IMR-90 (cell line): ENCODE measurements at regions not wholly inside any gene's neighbourhood (a gene's known extent, or its start where the extent isn't known, plus 50 kb on each side); places are given as distances from the start of the nearest gene placed in this dataset.

Experiments used
- ATAC-seq: fragments of 200-7000 bp; cut with Tn5 transposase; 2 replicates; pipeline ENCODE4 v1.9.1; 2020; ENCODE audit warnings: low read depth, mild to moderate bottlenecking, moderate library complexity
- BruUV-seq: library from RNA; stranded (reverse); fragments of 400-500 nt; replicated peaks from 2 replicates; lab custom pipeline; 2021; lab: Mats Ljungman, UMichigan
- CTCF ChIA-PET: fragments of 300-600 bp; formaldehyde crosslinking; extraction: SDS; loops from one replicate; lab custom pipeline; 2021; ENCODE audit warnings: antibody characterized with exemption; lab: Yijun Ruan, JAX
- POLR2A ChIA-PET: fragments of 300-600 bp; sonication (Branson Sonifier 250); formaldehyde crosslinking; loops from one replicate; lab custom pipeline; 2022; ENCODE audit warnings: antibody characterized with exemption; ENCODE audit not compliant: unreplicated experiment; lab: Charles Lee
- DNase-seq: peaks from one replicate; pipeline ENCODE4 v3.0.0; 2013
- H2AFZ ChIP-seq: replicated peaks from 2 replicates; pipeline ENCODE3; 2013; ENCODE audit warnings: low read length, mild to moderate bottlenecking; ENCODE audit not compliant: poor library complexity
- H2AK5ac ChIP-seq: 2 replicates; pipeline ENCODE4 v1.6.1; 2013; ENCODE audit warnings: low read depth, low read length, inconsistent platforms
- H2AK9ac ChIP-seq: replicated peaks from 2 replicates; pipeline ENCODE3; 2013; ENCODE audit warnings: mild to moderate bottlenecking, low read depth, low read length, moderate library complexity; ENCODE audit not compliant: poor library complexity
- H2BK120ac ChIP-seq: 2 replicates; pipeline ENCODE4 v1.6.1; 2013; ENCODE audit warnings: low read depth, low read length, inconsistent platforms
- H2BK15ac ChIP-seq: 3 replicates; pipeline ENCODE4 v1.6.1; 2013; ENCODE audit warnings: low read depth, low read length, inconsistent platforms
- H2BK20ac ChIP-seq: 2 replicates; pipeline ENCODE4 v1.6.1; 2013; ENCODE audit warnings: low read depth, mild to moderate bottlenecking, inconsistent platforms, low read length, moderate library complexity
- H2BK5ac ChIP-seq: 2 replicates; pipeline ENCODE4 v1.6.1; 2013; ENCODE audit warnings: mild to moderate bottlenecking, low read depth, low read length, inconsistent platforms; ENCODE audit not compliant: poor library complexity, severe bottlenecking
- H3K14ac ChIP-seq: replicated peaks from 2 replicates; pipeline ENCODE4 v1.6.1; 2013; ENCODE audit warnings: low read depth, low read length, inconsistent platforms
- H3K18ac ChIP-seq: 2 replicates; pipeline ENCODE4 v1.6.1; 2013; ENCODE audit warnings: low read depth, low read length, control low read depth
- H3K23ac ChIP-seq: 2 replicates; pipeline ENCODE4 v1.6.1; 2013; ENCODE audit warnings: low read depth, low read length, inconsistent platforms
- H3K27ac ChIP-seq: 2 replicates; pipeline ENCODE4 v1.5.1; 2013; ENCODE audit warnings: mild to moderate bottlenecking, control low read depth, low read length; ENCODE audit not compliant: insufficient read depth
- H3K27me3 ChIP-seq: 2 replicates; pipeline ENCODE4 v1.6.1; 2013; ENCODE audit warnings: low read length; ENCODE audit not compliant: control insufficient read depth, insufficient read depth
- H3K36me3 ChIP-seq: 2 replicates; pipeline ENCODE4 v1.6.1; 2013; ENCODE audit warnings: low read length, mixed read lengths; ENCODE audit not compliant: control insufficient read depth, insufficient read depth
- H3K4ac ChIP-seq: 2 replicates; pipeline ENCODE4 v1.6.1; 2013; ENCODE audit warnings: low read depth, low read length, inconsistent platforms
- H3K4me1 ChIP-seq: 2 replicates; pipeline ENCODE4 v1.6.1; 2013; ENCODE audit warnings: low read length, mixed read lengths; ENCODE audit not compliant: control insufficient read depth, insufficient read depth
- H3K4me2 ChIP-seq: 2 replicates; pipeline ENCODE4 v1.6.1; 2013; ENCODE audit warnings: low read depth, mild to moderate bottlenecking, control low read depth, low read length, moderate library complexity
- H3K4me3 ChIP-seq: 2 replicates; pipeline ENCODE4 v1.5.1; 2013; ENCODE audit warnings: low read depth, mild to moderate bottlenecking, control low read depth, low read length, moderate library complexity; ENCODE audit not compliant: insufficient read depth
- H3K56ac ChIP-seq: 2 replicates; pipeline ENCODE4 v1.6.1; 2013; ENCODE audit warnings: low read length, inconsistent platforms; ENCODE audit not compliant: insufficient read depth; ENCODE audit errors: extremely low read depth
- H3K79me1 ChIP-seq, 2 experiments: 2 replicates each; pipeline ENCODE4 v1.6.1; 2013; ENCODE audit warnings: low read length in 2 of 2, inconsistent platforms in 1 of 2, low read depth in 1 of 2
- H3K9ac ChIP-seq: 2 replicates; pipeline ENCODE4 v1.6.1; 2013; ENCODE audit warnings: low read depth, low read length, control low read depth
- H3K9me1 ChIP-seq: 2 replicates; pipeline ENCODE4 v1.6.1; 2013; ENCODE audit warnings: low read length, inconsistent platforms; ENCODE audit not compliant: insufficient read depth
- H3K9me3 ChIP-seq: 2 replicates; pipeline ENCODE4 v1.6.1; 2013; ENCODE audit warnings: low read length; ENCODE audit not compliant: control insufficient read depth, insufficient read depth
- H4K20me1 ChIP-seq: 2 replicates; pipeline ENCODE4 v1.6.1; 2013; ENCODE audit warnings: low read length, inconsistent platforms; ENCODE audit not compliant: insufficient read depth
- H4K5ac ChIP-seq: 2 replicates; pipeline ENCODE4 v1.6.1; 2013; ENCODE audit warnings: mild to moderate bottlenecking, low read depth, low read length, control low read depth
- H4K8ac ChIP-seq, 2 experiments: 2 replicates each; pipeline ENCODE4 v1.6.1; 2013; ENCODE audit warnings: low read depth in 2 of 2, low read length in 2 of 2, control low read depth in 1 of 2, inconsistent platforms in 1 of 2
- H4K91ac ChIP-seq: 2 replicates; pipeline ENCODE4 v1.6.1; 2013; ENCODE audit warnings: low read depth, low read length, inconsistent platforms; ENCODE audit not compliant: insufficient read depth
- CEBPB ChIP-seq: IDR thresholded peaks from 2 replicates; pipeline ENCODE4 v1.6.1; 2012; ENCODE audit warnings: low read depth, low read length, improper control_type of control experiment
- CHD1 ChIP-seq: IDR thresholded peaks from 2 replicates; pipeline ENCODE4 v1.6.1; 2012; ENCODE audit warnings: low read depth, low read length, improper control_type of control experiment
- MAFK ChIP-seq: IDR thresholded peaks from 2 replicates; pipeline ENCODE4 v1.6.1; 2012; ENCODE audit warnings: low read depth, low read length, improper control_type of control experiment
- MAZ ChIP-seq: IDR thresholded peaks from 2 replicates; pipeline ENCODE4 v1.6.1; 2012; ENCODE audit warnings: low read depth, mild to moderate bottlenecking, low read length, improper control_type of control experiment, moderate library complexity, borderline replicate concordance
- MXI1 ChIP-seq: IDR thresholded peaks from 2 replicates; pipeline ENCODE4 v1.6.1; 2012; ENCODE audit warnings: low read depth, mild to moderate bottlenecking, low read length, moderate library complexity, borderline replicate concordance
- NFE2L2 ChIP-seq: fragments of 150-350 bp; IDR thresholded peaks from 2 replicates; pipeline ENCODE4 v1.6.1; 2016; ENCODE audit warnings: low read depth, mild to moderate bottlenecking, low read length
- POLR2A ChIP-seq: IDR thresholded peaks from 2 replicates; pipeline ENCODE4 v1.6.1; 2012; ENCODE audit warnings: mild to moderate bottlenecking, low read depth, low read length
- RAD21 ChIP-seq: IDR thresholded peaks from 2 replicates; pipeline ENCODE4 v1.6.1; 2012; ENCODE audit warnings: low read length, improper control_type of control experiment
- RCOR1 ChIP-seq: IDR thresholded peaks from 2 replicates; pipeline ENCODE4 v1.6.1; 2012; ENCODE audit warnings: mild to moderate bottlenecking, low read length, improper control_type of control experiment; ENCODE audit not compliant: insufficient replicate concordance
- RFX5 ChIP-seq: IDR thresholded peaks from 2 replicates; pipeline ENCODE4 v1.8.0; 2012; ENCODE audit warnings: low read depth, mild to moderate bottlenecking, low read length, moderate library complexity
- SMC3 ChIP-seq: fragments of 150-350 bp; IDR thresholded peaks from 2 replicates; pipeline ENCODE4 v1.6.1; 2016; ENCODE audit warnings: low read depth, mild to moderate bottlenecking, antibody characterized with exemption, low read length, moderate library complexity
- WGBS, 2 experiments: methylation state at CpG; one replicate each; pipeline versions ENCODE4 v1.1.5 to v1.1.7; 2013; ENCODE audit warnings: missing lambda C conversion rate in 2 of 2; ENCODE audit not compliant: insufficient read length in 1 of 2; ENCODE audit errors: extremely low coverage in 2 of 2; 5-methylcytosine and 5-hydroxymethylcytosine counted together
- dilution Hi-C: fragments of 300-500 bp; cut with HindIII; formaldehyde crosslinking; loops from one replicate; pipeline ENCODE4 v1.14.3; 2018; ENCODE audit warnings: low sequenced_read_pairs; ENCODE audit not compliant: unreplicated experiment
- in situ Hi-C: fragments of 300-500 bp; cut with MboI; formaldehyde crosslinking; loops from 3 replicates; pipeline ENCODE4 v1.14.3; 2019; ENCODE audit warnings: low sequenced_read_pairs, inconsistent platforms, mixed read lengths
- intact Hi-C: fragments of 100-400 bp; cut with micrococcal nuclease; formaldehyde crosslinking; loops from 2 replicates; pipeline ENCODE4 v1.10.0; 2022

- H4K5ac ChIP-seq = no peak overlapping the region
- no peak overlapping the region for H4K8ac ChIP-seq
- H3K4me1 ChIP-seq = no peaks in the 10 kb centered on the region
- in situ Hi-C loops (no loop called here), dilution Hi-C loops (no loop called here), intact Hi-C loops (no loop called here)
- H3K9me1 ChIP-seq = no peaks in the 10 kb centered on the region
- no peak overlapping the region for H3K23ac ChIP-seq
- no peak overlapping the region for H2BK20ac ChIP-seq
- POLR2A ChIA-PET = no interaction called here
- no TSS peak for BruUV-seq
- no peak for ATAC-seq
- H4K20me1 ChIP-seq = no peaks in the 10 kb centered on the region
- no peak overlapping the region for H3K56ac ChIP-seq
- no peak overlapping the region for H2AK5ac ChIP-seq
- no peaks in the 10 kb centered on the region for H3K36me3 ChIP-seq
- no peak overlapping the region for H3K18ac ChIP-seq
- H2BK15ac ChIP-seq = no peak overlapping the region
- H3K4me3 ChIP-seq = no peak overlapping the region
- no peak overlapping the region for H3K14ac ChIP-seq
- H4K91ac ChIP-seq = no peak overlapping the region
- no peak overlapping the region for H3K27ac ChIP-seq
- H2BK120ac ChIP-seq = no peak overlapping the region
- no peaks in the 10 kb centered on the region for H3K27me3 ChIP-seq
- DNase-seq = no peak
- no peak overlapping the region for H3K4me2 ChIP-seq
- no peaks in the 10 kb centered on the region for H3K9me3 ChIP-seq
- H2AK9ac ChIP-seq = no peak overlapping the region
- H3K4ac ChIP-seq = no peak overlapping the region
- H2BK5ac ChIP-seq = no peak overlapping the region
- H3K9ac ChIP-seq = no peak overlapping the region
- CTCF ChIA-PET = no interaction called here
- H2AFZ ChIP-seq = no peak overlapping the region
- no CpG with 5 or more reads among the region's 1 CpG for WGBS, 2 experiments
- H3K79me1 ChIP-seq = no peaks in the 10 kb centered on the region
- TF ChIP-seq RFX5 (no peak), RCOR1 (no peak), NFE2L2 (no peak), CHD1 (no peak), MAZ (no peak), CEBPB (no peak), MXI1 (no peak), POLR2A (no peak), MAFK (no peak), RAD21 (no peak), SMC3 (no peak)
These were observed 120.4 kb upstream of the RAG2 start for GRCh38 chr11:36718451-36718850.
